GM19238 (cell line): ENCODE measurements at regions not wholly inside any gene's neighbourhood (a gene's known extent, or its start where the extent isn't known, plus 50 kb on each side); places are given as distances from the start of the nearest gene placed in this dataset.

ENCODE experiments used
- DNase-seq: peaks from one replicate; pipeline ENCODE4 v3.0.0; 2011; ENCODE audit warnings: low spot score; ENCODE audit not compliant: insufficient read length

DNA sequence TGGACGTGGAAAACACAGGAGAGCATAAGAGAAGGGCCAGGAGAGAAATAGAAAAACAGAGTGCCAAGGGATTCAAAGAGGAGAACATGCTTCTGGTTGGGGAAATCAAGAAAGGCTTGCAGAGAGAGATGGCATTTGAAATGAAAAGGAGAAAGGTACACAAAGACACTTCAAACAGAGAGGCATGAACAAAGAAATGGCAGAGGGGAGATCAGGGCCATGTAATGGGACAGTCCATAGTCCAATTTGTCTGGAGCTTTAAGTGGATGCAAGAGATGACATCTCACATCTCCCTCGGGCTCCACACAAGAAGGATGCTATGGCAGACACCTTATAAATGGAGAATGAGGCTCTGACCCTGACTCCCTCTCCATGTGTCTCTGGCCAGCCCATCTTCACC, 331.1 kb downstream of the MLLT3 start:
- no peak for DNase-seq

GRCh38 chr9:20290257-20290656, 332.0 kb downstream of the MLLT3 start:
- no peak for DNase-seq

GRCh38 chr9:20289423-20290010, 332.8 kb downstream of the MLLT3 start:
- DNase-seq, result no peak

GRCh38 chr9:20286969-20287368, 335.3 kb downstream of the MLLT3 start:
- no peak for DNase-seq

GRCh38 chr9:20286154-20286700, 336.1 kb downstream of the MLLT3 start:
- DNase-seq, result no peak

GRCh38 chr9:20284601-20285289, 337.6 kb downstream of the MLLT3 start:
- DNase-seq, result no peak

- no peak for DNase-seq
Measured at GRCh38 chr9:20280330-20280729, 342.0 kb downstream of the MLLT3 start.

DNA sequence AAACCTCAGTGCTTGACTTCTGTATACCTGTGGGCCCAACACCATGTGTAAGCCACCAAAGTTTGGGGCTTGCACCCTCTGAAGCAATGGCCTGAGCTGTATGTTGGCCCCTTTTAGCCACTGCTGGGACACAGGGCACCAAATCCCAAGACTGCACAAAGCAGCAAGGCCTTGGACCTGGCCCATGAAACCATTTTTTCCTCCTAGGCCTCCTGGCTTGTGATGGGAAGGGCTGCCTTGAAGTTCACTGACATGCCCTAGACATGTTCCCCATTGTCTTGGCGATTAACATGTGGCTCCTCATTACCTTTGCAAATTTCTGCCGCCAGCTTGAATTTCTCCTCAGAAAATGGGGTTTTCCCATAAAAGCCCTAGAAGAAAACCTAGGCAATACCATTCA, 345.5 kb downstream of the MLLT3 start:
- no peak for DNase-seq

DNA sequence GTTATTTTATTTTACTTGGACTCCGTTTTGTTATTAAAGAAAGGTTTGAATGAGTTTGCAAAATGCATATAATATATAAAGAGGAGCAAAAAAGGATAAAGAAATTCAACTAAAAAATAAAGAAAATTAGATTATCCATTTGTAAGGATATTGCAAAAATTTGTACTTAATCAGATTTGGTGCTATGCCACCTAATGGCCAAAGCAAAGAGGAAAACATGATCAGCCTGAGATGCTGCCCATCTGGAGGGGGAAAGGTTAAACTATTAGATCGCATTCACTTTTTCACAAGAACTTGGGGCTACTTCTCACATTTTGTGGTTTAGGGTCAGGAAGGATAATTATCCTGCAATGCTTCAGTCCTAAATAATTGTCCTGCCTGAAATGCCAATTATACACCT, 350.6 kb downstream of the MLLT3 start:
- DNase-seq, result no peak

GRCh38 chr9:20271096-20271495, 351.2 kb downstream of the MLLT3 start:
- peak; percentile 11 for DNase-seq

GRCh38 chr9:20270161-20270560, 352.1 kb downstream of the MLLT3 start:
- DNase-seq, result no peak

- DNase-seq, result no peak
Measured at GRCh38 chr9:20269620-20270019, 352.7 kb downstream of the MLLT3 start.

DNA sequence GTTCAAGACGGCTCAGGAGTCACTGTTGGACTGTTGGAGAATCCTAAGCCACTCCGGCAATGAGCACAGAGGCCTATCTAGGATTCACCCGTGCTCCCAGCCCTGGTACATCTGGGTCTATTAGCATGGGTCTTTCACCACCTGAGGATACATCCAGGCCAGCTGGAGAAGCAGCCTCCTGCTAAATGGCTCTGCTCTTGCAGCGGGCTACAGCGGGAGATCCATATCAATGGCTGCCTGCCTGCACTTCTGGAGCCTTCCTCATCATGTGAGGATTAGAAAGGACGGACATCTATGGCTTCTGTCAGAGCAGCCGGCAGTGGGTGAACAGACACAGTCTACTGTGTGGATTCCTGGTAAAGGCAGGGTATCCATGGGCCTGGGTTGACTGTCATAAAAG, 357.4 kb downstream of the MLLT3 start:
- DNase-seq, result no peak

- no peak for DNase-seq
Measured at GRCh38 chr9:20262611-20263010, 359.7 kb downstream of the MLLT3 start.

DNA sequence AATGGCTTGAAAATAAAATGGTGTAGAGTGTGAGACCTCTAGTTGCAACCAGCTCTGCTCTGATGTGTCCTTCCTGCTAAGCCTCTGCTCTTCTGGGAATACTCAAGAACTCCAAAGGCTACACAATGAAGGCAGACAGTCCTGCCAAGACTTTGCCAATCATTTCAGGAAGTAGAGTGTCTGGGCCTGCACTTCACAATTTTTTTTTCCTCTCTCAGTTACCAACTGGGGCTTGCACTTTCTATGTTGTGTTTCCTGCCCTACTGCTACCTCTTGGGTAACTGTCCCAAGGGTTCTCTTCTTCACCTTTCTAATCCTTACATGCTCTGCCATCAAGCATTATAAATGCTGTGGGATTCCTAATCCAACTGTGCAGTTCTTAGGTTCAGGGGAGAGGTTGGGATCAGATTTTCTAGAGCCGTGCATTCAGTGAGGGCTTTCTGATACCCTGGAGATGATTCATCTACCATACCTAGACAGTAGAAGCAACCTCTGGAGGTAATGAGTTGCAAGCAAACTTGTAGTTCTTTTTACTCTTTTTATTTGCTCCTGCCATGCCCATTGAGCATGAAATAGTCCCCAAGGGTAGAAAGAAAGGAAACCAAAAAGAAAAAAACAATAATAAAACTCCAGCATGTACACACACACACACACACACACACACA, 365.9 kb downstream of the MLLT3 start:
- no peak for DNase-seq

GRCh38 chr9:20255052-20255451, 367.2 kb downstream of the MLLT3 start:
- DNase-seq, result no peak

- no peak for DNase-seq
Measured at GRCh38 chr9:20253635-20254034, 368.7 kb downstream of the MLLT3 start.

DNA sequence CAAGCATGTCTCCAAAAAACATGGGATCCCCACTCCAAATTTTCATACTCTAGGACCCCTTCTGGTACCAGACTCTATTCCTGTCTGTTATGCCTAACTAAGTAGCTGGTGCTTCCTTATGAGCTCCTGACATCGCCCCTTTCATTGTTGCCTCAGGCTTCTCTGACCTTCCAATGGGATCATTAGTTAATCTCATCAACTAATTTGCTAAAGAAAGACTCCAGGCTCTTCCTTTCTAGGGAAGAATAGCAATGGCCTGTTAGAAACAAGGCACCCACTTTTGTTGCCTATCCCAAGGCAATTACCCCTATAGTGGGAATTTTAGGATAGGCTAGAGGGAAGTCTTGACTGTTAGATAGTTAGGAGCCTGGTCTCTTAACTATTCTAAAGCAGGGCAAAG, 369.5 kb downstream of the MLLT3 start:
- no peak for DNase-seq

- DNase-seq, result no peak
Measured at GRCh38 chr9:20250791-20251190, 371.5 kb downstream of the MLLT3 start.

DNA sequence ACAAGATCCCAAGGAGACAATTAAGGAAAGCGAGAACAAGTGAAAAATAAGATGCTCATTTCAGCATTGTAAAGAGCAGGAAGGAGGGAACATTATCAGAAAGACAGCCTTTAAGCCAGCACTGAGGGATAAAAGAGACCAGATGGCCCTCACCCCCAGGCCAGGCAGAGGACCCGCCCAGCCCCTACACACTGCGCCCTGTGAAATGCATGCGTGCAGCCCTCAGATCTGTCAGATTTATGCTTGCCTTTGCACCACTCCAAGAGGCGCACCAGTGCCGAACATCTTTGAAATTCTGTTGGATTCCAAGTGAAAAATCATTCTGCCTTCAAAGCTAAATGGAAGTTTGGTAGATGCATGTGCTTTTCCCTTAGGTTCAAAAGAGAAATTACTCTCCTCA, 378.0 kb downstream of the MLLT3 start:
- DNase-seq, result no peak

GRCh38 chr9:20243841-20244240, 378.5 kb downstream of the MLLT3 start:
- no peak for DNase-seq

GRCh38 chr9:20242510-20243189, 379.6 kb downstream of the MLLT3 start:
- peak; percentile 61 for DNase-seq
